ENCODE measurements at regions not wholly inside any gene's neighbourhood (a gene's known extent, or its start where the extent isn't known, plus 50 kb on each side); places are given as distances from the start of the nearest gene placed in this dataset.
"Not testable (repeated sequence)": the region's sequence is repeated elsewhere in the genome, so short reads cannot be mapped to it uniquely, and the experiment has no call there.

DNA sequence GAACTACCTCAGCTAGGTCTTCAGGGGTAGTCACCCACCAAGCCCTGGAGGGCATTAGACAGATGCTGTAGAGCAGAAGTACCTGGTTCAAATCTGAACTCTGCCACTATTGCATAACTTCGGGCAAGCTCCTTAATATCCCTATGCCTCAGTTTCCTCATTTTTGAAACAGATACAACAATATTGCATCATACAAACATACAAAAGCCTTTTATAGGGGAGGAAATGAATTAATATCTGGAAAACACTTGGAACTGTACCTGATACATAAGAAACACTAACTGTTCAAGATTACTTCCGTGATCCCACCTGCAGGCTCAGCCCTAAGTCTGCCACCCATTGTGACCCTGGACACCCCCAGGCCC is 166.1 kb downstream of the EFNB1 start:
- DNase-seq = no peak

GRCh38 chrX:68994135-68994890 is 165.5 kb downstream of the EFNB1 start:
- peak; percentile 52 to 77 (median 76) for DNase-seq

GRCh38 chrX:68992821-68993397 is 164.1 kb downstream of the EFNB1 start:
- no peak for DNase-seq

- no peak for DNase-seq
Measured at GRCh38 chrX:68991691-68992345, 163.0 kb downstream of the EFNB1 start.

GRCh38 chrX:68990948-68991347 is 162.1 kb downstream of the EFNB1 start:
- no peak for DNase-seq

- DNase-seq = no peak
Measured at GRCh38 chrX:68989865-68990606, 161.2 kb downstream of the EFNB1 start.

- DNase-seq = no peak
Measured at GRCh38 chrX:68989456-68989855, 160.6 kb downstream of the EFNB1 start.

DNA sequence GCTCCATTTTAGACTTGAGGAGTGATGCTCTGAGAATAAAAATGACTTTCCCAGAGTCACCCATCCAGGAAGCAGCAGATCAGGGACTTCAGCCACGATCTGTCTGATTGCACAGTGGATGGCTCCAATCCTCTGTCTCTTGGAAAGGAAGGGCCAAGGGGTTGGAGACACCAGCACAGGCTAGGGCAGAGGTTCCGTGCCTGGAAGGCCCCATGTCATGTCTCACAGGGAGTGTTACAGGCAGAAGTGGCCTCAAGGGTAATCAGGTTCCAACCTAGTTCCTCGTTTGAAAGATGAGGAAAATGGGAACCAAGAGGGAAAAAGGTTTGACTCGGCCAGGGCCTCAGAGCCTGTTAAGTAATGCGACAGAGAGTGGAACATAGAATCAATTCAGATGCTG is 160.0 kb downstream of the EFNB1 start:
- DNase-seq = peak in 3 of 4 experiments; percentile 3 to 42 (median 7)

DNA sequence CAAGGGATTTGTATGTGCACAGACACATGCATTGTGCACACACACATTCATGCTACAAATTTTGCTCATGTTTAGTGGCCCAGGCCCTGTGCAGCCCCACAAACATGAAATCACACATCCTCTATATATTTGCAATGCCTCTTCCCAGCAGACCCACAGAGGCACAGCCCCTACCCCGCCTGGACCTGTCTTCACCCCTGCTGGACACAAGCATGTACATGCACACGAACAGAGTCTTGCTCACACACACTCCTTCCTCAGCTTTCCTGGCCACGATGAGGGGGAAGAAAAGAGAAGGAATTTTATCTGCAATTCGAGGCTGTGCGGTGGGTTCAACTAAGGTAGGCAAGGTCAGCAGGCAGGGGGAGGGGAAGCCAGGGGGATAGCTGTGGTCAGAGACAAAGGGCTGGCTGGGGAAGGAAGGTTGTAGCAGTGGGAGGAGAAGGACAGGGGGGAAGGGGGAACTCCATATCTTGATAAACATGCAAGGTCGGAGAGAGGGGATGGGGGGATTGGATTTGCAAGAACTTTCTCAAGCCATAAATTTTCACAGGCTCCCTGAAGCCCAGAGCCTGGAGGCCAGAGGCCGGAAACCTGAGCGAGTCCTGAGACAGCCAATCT is 156.4 kb downstream of the EFNB1 start:
- DNase-seq = no peak

GRCh38 chrX:68983004-68983857 is 154.4 kb downstream of the EFNB1 start:
- DNase-seq = no peak

DNA sequence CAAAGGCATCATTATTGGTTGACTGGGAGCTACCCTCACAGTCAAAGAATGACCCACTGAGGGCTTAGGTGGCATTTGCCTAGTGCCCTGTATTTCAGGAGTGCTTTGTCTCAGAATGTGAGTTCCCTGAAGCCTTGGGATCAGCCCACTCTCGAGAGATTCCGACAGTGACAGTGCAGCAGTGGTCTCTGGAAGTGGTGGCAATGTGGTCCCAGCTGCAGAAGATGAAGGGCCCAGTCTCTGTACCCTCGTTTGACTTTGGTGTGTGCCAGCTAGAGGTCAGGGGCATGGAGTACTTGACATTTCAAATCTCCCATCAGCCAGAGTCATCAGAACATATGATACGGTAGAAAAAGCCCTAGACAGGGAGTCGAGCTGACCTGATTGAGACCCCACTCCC is 153.7 kb downstream of the EFNB1 start:
- DNase-seq = no peak

DNA sequence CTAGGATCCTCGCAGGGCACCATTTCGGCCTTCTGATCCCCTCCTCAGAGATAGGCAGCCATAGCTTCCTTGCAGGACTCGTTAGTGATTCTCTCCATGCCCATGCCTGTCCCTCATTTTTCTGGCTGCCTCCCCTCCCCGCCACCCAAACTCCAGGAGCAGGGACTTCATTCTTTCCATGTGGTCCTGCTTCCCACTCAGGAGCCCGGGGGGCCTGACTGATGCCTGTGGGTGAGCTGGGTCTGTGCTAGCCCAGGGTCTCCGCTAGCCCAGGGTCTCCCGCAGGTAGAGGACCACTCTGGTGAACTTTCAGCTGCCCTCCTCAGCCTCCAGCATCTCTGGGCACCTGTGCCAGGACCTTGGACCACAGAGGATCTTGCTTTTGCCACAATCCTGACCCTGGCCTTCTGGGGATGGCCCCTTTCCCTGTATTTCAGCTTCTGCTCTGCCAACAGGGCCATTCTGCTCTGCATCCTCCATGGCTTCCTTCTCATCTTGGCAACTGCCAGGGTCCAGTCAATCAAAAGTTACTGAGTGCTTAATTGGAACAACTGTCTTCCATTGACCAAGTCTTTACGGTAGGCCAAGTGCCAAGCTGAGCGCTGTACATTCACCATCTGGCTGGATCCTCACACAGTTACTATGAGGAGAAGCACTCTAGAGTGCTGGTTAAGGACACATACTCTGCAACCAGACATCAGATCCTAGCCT is 152.2 kb downstream of the EFNB1 start:
- DNase-seq = no peak

- DNase-seq = no peak
Measured at GRCh38 chrX:68978655-68979054, 149.8 kb downstream of the EFNB1 start.

GRCh38 chrX:68978255-68978654 is 149.4 kb downstream of the EFNB1 start:
- no peak for DNase-seq

DNA sequence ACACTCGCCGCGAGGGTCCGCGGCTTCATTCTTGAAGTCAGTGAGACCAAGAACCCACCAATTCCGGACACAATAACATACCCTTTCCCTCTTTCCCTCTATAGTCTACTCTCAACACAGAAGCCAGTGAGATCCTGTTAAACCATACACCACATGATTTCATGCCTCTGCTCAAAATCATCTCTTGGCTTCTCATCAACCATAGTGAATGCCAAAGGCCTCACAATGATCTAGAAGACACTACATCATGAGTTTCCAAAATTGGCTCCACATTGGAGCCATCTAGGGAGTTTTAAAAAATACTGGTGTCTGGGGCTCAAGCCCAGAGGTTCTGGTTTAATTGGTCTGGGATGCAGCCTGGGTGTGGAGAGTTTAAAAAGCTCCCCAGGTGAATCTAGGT is 124.5 kb downstream of the EFNB1 start:
- no peak for DNase-seq

GRCh38 chrX:68951942-68952619 is 123.3 kb downstream of the EFNB1 start:
- not testable (repeated sequence) for DNase-seq

- no peak for DNase-seq
Measured at GRCh38 chrX:68950937-68951336, 122.1 kb downstream of the EFNB1 start.

DNA sequence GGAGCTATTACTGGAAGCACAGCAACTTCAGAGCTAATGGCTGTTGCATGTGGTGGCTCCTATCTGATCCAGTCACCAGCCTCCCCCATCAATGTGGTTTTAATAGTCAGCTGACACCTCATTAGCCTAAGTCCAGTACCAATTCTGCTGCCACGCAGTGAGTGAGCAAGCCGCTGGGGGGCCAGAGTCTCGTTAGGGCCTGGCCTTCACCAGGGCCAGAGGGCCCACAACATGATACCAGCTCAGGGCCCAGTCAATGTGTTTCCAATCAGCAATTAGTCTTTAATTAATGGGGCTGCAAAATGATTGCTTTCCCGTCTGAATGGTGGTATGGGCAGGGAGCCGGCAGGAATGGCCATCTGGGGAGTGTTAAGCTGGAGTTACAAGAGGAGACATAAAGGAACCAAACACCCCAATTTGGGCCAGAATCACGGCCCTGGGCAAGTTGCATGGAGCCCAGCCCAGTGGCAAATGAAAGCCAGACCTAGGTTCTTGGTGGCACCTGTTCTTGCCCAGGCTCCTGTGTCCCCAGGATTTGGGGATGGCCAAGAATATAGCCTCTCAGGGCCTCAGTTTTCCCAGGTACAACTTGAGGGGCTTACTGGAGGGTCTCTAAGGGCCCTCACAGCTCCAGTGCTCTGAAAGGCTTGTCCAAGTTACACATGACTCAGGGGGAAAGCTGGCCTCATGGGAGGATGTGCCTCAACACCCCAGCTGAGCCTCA is 119.2 kb downstream of the EFNB1 start:
- no peak for DNase-seq

DNA sequence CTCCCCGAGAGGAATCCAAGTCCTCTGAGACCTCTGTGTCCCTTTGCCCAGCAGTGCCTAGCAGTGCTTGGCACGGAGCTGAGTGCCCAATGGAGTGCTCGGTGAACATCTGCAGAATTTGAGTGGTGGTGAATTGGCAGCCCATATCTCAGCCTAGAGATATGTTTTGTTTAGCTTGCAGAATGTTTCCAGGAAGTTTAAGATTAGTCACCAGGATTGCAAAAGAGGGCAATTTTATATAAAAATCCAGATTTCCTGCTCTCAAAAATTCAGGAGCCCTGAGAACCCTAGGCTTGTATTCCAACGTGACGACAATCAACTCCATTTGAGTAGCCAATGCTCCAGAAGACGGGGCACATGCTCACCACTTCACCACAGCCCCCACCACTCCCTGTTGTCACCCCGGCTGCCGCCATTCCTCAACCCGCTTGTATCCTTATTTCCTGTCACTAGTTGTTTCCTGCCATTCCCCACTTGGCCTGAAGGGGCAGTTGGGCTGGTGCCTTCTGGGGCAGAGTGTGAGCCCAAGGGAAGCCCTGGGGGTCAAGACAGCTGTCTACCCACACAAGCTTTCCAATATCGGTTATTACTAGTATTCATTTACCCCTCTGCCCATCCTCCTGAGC is 116.9 kb downstream of the EFNB1 start:
- peak in 2 of 4 experiments; percentile 5 to 14 for DNase-seq

Measured in suppressor macrophage (primary cell).